ENCODE measurements at regions not wholly inside any gene's neighbourhood (a gene's known extent, or its start where the extent isn't known, plus 50 kb on each side); places are given as distances from the start of the nearest gene placed in this dataset.
"Not testable (repeated sequence)": the region's sequence is repeated elsewhere in the genome, so short reads cannot be mapped to it uniquely, and the experiment has no call there.

DNA sequence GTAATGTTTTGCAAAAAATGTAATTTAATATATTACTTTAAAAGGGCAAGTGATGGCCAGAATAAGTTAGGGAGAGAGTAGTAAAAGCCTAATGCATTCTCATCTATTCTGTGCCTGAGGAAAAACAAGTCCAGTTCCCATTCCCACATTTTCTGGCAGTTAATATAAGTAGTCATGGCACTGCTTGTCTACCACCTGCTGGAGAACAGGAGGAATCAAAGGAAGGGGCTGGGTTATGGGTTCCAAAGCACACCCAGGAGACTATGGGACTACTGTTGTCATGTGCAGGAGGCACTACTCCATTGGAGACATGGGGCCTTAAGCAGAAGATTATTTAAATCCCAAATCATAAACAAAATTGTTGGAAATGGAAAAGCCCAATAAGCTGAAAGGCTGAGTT lies 2618.6 kb downstream of the ARAP2 start:
- no peak for DNase-seq

GRCh38 chr4:33626221-33626620 lies 2618.1 kb downstream of the ARAP2 start:
- DNase-seq, result no peak

- no peak for DNase-seq
Observed at GRCh38 chr4:33628296-33628695, 2616.0 kb downstream of the ARAP2 start.

- no peak for DNase-seq
Observed at GRCh38 chr4:33649015-33649414, 2595.3 kb downstream of the ARAP2 start.

- no peak for DNase-seq
Observed at GRCh38 chr4:33649471-33649870, 2594.8 kb downstream of the ARAP2 start.

- no peak for DNase-seq
Observed at GRCh38 chr4:33650036-33650435, 2594.3 kb downstream of the ARAP2 start.

DNA sequence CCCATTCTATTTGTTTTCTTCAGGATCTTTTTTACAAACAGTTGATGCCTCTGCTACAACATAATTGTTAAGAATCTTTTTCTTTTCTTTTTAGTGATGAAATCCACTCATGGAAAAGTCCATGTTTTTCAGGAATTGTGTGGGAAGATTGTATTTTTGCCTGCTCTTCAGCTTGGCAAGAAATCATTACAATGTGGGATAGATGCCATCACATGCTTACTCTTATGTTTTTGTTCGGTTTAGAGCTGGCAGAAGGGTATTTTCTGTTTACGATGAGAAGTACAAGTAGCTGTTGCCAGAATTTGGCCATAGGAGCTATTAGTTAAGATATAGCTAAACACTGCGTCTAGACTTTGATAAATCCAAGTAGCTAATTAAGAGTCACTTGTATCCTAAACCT lies 2585.3 kb downstream of the ARAP2 start:
- DNase-seq, result no peak

DNA sequence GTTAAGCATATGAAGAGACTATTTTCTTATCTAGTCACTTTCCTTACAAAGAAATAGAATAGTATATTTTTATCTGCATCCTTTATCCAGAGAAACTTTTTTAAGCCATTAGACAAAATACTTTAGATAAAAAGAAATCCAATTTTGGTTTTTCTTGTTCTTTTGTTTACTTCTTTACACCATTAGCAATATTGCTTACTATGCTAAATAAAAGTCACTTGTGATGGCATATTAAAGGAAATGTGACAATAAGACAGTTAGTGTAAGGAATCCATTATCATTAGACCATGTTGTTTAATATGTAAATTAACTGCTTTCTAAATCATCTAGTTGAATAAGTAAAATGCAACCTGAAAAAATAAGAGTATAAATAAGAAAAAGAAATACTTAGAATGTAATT lies 2582.7 kb downstream of the ARAP2 start:
- DNase-seq, result no peak

GRCh38 chr4:33685939-33686338 lies 2558.4 kb downstream of the ARAP2 start:
- DNase-seq, result no peak

DNA sequence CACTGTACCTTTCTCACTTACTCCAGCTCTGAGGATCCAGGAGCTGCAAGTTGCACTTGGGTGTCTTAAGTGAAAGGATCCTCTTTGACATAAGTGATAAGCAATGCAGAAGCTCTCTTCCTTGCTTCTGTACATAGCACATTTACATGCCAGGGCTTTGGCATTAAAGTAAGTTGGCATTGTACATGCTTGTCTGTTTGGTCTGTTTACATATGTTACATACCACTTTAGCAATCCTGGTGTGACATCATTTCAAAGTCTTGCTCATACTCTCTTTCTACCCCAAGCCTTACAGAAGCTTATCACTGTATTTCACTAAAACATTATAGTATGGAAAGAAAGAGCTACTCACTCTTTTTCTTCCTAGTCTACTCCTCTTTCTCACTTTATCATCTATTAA lies 2548.3 kb downstream of the ARAP2 start:
- no peak for DNase-seq

DNA sequence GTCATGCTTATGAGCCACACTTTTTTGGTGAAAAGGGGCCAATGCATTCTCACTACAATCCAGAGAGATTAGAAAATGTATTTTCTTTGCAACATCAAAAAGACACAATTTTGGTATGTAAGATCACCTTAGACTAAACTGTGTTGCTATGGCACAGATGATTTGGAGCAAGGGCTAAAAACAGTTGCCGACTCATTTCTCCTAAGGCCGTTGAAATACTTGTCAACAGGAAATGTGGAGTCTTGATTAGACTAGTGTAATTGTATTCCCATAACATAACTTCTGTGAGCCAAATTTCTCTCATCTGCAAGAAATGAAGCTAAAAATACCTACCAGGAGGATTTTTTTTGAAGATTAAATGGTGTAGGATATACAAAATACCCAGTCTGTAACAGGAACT lies 2547.7 kb downstream of the ARAP2 start:
- DNase-seq, result no peak

DNA sequence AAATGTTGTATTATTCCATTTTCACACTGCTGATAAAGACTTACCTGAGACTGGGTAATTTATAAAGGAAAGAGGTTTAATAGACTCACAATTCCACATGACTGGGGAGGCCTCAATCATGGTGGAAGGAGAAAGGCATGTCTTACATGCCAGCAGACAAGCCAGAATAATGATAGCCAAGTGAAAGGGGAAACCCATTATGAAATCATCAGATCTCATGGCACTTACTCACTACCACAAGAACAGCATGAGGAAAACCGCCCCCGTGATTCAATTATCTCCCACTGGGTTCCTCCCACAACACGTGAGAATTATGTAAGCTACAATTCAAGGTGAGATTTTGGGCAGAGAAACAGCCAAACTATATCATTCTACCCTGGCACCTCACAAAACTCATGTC lies 2535.1 kb downstream of the ARAP2 start:
- DNase-seq, result no peak

DNA sequence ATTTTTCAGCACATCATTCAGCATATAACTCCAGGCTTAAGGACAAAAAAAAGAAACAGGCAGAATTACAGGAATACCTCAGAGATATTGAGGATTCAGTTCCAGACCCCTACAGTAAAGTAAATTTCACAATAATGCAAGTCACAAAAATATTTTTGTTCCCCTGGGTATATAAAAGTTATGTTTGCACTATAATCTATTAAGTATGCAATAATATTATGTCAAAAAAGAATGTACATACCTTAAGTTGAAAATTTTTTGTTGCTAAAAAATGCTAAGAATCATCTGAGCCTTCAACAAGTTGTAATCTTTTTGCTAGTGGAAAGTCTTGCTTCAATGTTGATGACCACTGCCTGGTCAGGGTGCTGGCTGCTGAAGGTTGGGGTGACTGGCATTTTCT lies 2532.5 kb downstream of the ARAP2 start:
- DNase-seq, result no peak

DNA sequence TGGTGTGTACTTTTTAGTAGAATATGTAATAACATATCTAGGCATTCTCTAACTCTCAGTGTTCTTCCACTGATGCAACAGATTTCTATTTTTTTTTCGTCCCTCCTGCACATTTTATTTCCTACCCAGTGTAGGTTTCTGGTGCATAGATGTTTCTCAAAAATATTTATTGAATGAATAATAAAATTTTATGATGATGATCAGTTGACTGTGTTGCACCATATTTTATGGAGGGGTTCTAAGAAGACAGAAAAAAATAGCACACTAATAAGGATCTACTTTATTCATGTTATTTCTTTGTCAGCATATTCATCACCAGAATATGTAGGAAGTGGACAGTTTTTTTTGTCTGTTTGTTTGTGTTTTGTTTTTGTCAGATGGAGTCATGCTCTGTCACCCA lies 2529.3 kb downstream of the ARAP2 start:
- DNase-seq, result no peak

- DNase-seq, result peak; percentile 5
Observed at GRCh38 chr4:33715841-33716395, 2528.4 kb downstream of the ARAP2 start.

DNA sequence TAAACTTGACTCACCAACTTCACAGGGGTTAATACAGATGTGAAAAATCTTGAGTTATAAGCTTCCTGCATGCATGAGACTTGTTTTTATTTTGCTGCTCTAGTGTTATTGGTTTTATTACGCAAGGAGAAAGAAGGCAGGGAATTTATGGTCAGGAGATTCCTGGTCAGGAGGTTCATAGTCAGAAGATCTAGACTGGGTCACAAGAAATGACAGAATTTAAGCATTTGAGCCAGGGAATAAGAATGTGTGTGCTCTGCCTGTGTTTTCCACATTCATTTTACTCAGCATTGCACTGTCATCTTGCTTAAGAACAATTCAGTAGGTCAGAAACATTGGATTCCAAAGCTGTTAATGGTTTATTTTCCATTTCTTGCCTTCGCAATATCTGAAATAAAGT lies 2522.1 kb downstream of the ARAP2 start:
- no peak for DNase-seq

- DNase-seq, result no peak
Observed at GRCh38 chr4:33722800-33723516, 2521.4 kb downstream of the ARAP2 start.

- DNase-seq, result no peak
Observed at GRCh38 chr4:33724685-33725084, 2519.6 kb downstream of the ARAP2 start.

DNA sequence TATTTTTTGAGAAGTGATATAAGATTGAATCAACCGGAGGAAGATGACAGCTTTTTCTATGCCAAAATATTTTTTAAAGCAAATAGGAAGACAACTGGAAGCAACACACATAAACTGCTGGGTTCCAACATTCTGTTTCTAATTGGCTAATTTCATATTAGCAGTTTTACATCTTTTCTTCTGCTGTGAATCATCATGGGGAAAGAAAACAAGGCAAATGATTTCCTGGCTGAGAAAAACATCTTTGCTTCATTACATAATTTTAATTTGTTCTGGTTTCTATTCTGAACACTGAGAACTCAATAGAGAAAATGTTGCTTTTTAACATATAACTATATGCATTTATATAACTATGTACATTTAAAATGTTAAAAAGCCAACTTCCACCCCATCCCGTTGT lies 2518.5 kb downstream of the ARAP2 start:
- DNase-seq, result no peak

DNA sequence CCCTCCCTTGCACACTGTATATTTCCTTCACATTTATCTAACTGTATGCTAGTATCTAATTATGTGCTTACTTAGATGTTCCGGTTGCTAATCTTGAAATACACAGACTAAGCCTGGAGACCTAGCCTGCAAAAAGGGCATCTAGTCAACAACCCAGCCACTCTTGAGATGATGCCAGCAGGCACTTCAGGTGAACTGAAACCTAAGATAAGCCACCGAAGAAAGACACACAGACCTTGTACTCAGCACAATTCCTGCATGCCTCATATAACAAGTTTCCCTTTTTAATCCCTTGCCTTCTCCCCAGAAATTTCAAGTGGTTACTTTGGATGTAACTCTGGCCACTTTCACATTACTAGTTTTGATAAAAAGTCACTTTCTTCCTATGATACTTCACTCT lies 2506.6 kb downstream of the ARAP2 start:
- DNase-seq, result peak; percentile 8

DNA sequence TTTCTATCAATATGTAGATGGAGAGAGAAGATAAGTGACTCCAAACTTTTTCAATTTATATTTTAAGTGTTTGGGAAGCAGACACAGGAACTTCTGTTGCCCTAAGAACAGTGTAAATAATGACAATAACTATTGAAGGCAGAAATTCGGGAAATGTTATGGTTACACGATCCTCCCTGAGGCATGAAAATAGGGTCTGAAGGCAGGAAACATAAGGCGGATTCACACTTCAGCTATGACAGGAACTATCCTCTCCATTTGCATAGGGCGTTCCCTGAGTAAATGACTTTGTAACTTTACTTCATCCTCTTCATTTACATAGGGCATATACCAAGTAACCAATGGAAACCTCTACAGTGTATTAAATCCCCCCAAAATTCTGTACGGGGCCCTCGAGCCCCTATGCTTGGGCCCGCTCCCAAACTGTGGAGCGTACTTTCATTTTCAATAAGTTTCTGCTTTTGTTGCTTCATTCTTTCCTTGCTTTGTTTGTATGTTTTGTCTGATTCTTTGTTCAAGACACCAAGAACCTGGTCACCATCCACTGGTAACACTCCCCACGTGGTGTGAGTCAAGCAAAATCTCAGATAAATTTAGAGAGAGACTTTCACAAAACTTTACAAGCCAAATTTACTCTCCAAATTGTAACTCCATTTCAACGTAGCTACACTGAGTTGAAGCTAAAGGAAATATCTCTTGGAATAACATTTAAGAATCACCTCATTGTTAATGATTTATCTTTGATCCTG lies 2504.3 kb downstream of the ARAP2 start:
- no peak for DNase-seq

DNA sequence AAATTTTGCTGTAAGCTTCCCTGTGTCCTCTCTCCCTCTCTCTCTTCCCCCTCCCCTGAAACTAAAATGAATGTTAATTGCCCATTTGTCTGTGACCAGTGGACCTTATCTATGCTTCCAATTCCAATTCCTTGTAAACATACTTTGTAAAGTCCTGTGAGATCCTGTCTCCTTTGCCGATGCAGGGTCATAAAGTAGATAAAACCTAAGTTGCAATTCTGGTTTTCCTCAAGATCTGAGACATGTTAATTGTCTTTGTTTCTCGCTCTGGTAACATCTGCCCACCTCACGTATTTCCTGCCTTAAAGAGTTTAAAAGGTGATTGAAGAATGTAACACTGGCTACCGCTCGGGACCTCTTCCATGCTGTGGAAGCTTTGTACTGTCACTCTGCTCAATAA lies 2503.4 kb downstream of the ARAP2 start:
- not testable (repeated sequence) for DNase-seq

DNA sequence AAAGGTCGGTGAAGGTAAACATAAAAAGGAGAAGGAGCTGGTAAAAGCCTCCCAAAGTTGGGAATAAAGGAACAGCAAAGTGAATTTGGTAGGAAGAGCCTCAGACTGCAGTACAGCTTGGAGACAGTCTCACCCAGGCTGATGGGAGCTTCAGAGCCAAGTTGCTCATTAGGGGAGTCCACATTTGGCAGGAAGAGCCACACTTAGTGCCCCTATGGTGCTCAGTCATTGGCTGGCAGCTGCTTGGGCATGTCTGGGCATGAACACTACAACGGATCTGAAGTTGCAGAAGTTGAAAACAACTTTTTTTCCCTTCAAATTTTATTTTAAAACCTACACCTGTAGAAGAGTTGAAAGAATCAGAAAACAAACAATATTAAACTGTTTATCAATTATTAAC lies 2497.3 kb downstream of the ARAP2 start:
- no peak for DNase-seq

GRCh38 chr4:33751050-33751449 lies 2493.3 kb downstream of the ARAP2 start:
- DNase-seq, result no peak
